HepG2 (cell line): ENCODE measurements at regions not wholly inside any gene's neighbourhood (a gene's known extent, or its start where the extent isn't known, plus 50 kb on each side); places are given as distances from the start of the nearest gene placed in this dataset.

ENCODE experiments used
- ZNF501 ChIP-seq: sonication (generic); formaldehyde crosslinking; IDR thresholded peaks from 2 replicates; pipeline ENCODE4 v1.5.1; 2020; ENCODE audit warnings: mild to moderate bottlenecking, moderate library complexity, missing genetic modification reagents
- ZNF713 ChIP-seq: sonication (generic); formaldehyde crosslinking; IDR thresholded peaks from 2 replicates; pipeline ENCODE4 v1.4.0; 2020; ENCODE audit warnings: mild to moderate bottlenecking, missing genetic modification reagents
- ZNF737 ChIP-seq: sonication (generic); formaldehyde crosslinking; IDR thresholded peaks from 2 replicates; pipeline ENCODE4 v1.5.0; 2020; ENCODE audit warnings: missing genetic modification reagents, mild to moderate bottlenecking, borderline replicate concordance
- ZNF883 ChIP-seq: sonication (generic); formaldehyde crosslinking; IDR thresholded peaks from 2 replicates; pipeline ENCODE4 v1.5.1; 2020; ENCODE audit warnings: mild to moderate bottlenecking, missing genetic modification reagents; ENCODE audit errors: not compliant biosample characterization
- TF ChIP-seq, protein P1 (sequence below): sonication (generic); formaldehyde crosslinking; IDR thresholded peaks from 2 replicates; pipeline ENCODE4 v1.8.0; 2022; ENCODE audit warnings: mild to moderate bottlenecking, missing genetic modification reagents; ENCODE audit not compliant: insufficient replicate concordance

DNA sequence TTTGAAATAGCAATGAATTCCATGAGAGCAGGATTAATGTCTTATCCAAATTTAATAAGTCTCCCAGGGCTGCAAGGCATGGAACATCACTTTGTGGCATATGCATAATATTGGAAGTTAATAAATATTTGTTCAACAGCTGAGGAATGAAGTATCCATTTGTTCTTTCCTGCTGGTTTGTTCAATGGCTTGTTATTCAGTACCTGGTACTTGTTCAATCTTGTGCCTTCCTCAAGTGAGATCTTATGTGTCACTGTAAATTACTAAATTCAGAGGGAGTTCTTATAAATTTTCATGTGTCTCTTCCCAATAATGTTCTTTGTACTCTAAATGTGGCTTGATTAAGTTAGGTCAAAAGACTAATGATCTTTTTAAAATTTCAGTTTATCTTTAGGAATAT, 1105.5 kb upstream of the SPRY2 start:
- TF ChIP-seq, protein P1, sequence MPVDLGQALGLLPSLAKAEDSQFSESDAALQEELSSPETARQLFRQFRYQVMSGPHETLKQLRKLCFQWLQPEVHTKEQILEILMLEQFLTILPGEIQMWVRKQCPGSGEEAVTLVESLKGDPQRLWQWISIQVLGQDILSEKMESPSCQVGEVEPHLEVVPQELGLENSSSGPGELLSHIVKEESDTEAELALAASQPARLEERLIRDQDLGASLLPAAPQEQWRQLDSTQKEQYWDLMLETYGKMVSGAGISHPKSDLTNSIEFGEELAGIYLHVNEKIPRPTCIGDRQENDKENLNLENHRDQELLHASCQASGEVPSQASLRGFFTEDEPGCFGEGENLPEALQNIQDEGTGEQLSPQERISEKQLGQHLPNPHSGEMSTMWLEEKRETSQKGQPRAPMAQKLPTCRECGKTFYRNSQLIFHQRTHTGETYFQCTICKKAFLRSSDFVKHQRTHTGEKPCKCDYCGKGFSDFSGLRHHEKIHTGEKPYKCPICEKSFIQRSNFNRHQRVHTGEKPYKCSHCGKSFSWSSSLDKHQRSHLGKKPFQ (CRISPR knock-in tag), result no peak
- no peak for TF ChIP-seq ZNF501 (CRISPR knock-in tag)
- TF ChIP-seq ZNF737 (CRISPR knock-in tag), result no peak
- TF ChIP-seq ZNF713, result no peak
- no peak for TF ChIP-seq ZNF883 (CRISPR knock-in tag)
